Astrocyte of the cerebellum (primary cell): ENCODE measurements at regions not wholly inside any gene's neighbourhood (a gene's known extent, or its start where the extent isn't known, plus 50 kb on each side); places are given as distances from the start of the nearest gene placed in this dataset.

Experiments
- DNase-seq: peaks from one replicate; pipeline ENCODE4 v3.0.0-alpha.2; 2011; ENCODE audit warnings: low read depth
- H3K4me3 ChIP-seq: 2 replicates; pipeline ENCODE4 v1.5.1; 2011; ENCODE audit warnings: mild to moderate bottlenecking, low read depth, low read length, moderate library complexity
- in situ Hi-C: cut with HindIII; loops from 2 replicates; pipeline ENCODE4 v1.10.0; 2017; ENCODE audit warnings: low sequenced_read_pairs
- TF ChIP-seq, protein P1 (sequence below): IDR thresholded peaks from 2 replicates; pipeline ENCODE4 v1.5.1; 2012; ENCODE audit warnings: low read length, low read depth, moderate library complexity, mild to moderate bottlenecking; ENCODE audit errors: missing control alignments

DNA sequence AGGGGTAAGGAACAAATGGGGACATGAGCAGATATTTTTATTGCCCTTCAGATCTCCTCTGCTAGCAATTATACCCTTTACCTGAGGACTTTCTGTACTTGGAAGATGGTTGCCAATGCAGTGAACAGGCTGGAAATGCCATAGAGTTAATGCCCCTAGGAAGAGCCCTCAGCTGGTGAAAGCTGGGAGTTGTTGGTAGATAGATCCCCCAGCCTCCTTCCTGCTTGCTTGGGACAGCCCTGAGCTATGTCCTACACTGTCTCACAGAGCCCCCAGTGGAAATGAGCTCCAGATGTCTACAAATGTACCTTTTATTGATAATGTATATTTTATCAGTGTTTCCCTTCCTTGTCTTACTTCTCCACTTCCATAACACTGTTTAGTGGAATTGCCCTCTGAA is 87.6 kb upstream of the PAK5 start:
- in situ Hi-C loops, result no loop called here
- DNase-seq, result no peak

DNA sequence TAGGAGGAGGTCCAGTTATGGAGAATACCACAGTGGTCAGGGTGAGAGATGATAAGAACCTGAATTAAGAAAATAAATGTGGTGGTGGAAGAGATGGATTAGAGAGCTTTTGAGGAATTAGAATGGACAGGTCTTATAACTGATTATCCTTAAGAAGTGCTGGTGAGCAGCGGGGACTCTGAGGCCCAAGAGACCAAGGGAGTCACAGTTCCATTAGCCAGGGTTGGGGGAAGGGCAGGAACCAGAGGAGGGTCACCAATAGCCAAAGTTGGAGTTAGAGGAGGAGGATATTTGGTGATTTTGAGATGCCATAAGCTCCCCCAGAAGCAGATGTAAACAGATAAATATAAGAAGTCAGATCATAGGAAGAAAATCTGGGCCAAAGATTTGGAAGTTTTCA is 87.1 kb upstream of the PAK5 start:
- H3K4me3 ChIP-seq, result no peak overlapping the region
- TF ChIP-seq, protein P1, sequence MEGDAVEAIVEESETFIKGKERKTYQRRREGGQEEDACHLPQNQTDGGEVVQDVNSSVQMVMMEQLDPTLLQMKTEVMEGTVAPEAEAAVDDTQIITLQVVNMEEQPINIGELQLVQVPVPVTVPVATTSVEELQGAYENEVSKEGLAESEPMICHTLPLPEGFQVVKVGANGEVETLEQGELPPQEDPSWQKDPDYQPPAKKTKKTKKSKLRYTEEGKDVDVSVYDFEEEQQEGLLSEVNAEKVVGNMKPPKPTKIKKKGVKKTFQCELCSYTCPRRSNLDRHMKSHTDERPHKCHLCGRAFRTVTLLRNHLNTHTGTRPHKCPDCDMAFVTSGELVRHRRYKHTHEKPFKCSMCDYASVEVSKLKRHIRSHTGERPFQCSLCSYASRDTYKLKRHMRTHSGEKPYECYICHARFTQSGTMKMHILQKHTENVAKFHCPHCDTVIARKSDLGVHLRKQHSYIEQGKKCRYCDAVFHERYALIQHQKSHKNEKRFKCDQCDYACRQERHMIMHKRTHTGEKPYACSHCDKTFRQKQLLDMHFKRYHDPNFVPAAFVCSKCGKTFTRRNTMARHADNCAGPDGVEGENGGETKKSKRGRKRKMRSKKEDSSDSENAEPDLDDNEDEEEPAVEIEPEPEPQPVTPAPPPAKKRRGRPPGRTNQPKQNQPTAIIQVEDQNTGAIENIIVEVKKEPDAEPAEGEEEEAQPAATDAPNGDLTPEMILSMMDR, result no peak
- in situ Hi-C loops, result no loop called here
- DNase-seq, result no peak

More for the DNA sequence above, 87.6 kb upstream of the PAK5 start:
- TF ChIP-seq, protein P1, result no peak
- no peak overlapping the region for H3K4me3 ChIP-seq

DNA sequence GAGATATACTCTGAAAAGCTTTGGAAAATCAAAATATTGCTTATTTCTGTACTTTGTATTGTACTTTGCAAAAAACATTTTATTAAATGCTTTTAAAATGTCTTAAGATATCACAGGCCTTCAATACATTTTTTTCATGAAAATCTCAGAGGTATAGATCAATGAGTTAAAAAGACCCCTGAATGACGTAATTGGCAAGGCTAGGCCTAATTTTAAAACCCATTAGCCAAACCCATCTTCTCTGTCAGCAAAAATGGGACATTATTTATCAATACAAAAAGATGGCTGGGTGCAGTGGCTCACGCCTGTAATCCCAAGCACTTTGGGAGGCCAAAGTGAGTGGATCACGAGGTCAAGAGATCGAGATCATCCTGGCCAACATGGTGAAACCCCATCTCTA is 84.8 kb upstream of the PAK5 start:
- TF ChIP-seq, protein P1, result no peak
- in situ Hi-C loops, result no loop called here
- DNase-seq, result no peak
- H3K4me3 ChIP-seq, result no peak overlapping the region

DNA sequence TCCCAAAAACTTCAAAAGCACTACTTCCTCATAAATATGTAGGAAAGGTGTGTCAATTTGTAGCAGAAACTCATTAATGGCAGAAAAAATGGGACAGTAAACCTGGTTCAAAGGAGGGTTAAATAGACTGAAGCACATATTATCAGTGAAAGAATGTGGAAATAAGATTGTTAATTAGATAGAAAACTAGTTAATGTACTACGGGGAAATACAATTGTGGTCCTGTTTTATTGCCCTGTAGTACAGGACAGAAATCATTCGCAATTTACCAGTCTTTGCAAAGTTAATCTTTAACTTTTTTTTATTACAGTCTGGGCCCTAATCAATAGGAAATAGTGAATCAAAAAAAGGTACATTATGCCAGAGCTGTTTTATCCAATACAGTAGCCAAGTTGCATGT is 82.0 kb upstream of the PAK5 start:
- in situ Hi-C loops, result no loop called here

DNA sequence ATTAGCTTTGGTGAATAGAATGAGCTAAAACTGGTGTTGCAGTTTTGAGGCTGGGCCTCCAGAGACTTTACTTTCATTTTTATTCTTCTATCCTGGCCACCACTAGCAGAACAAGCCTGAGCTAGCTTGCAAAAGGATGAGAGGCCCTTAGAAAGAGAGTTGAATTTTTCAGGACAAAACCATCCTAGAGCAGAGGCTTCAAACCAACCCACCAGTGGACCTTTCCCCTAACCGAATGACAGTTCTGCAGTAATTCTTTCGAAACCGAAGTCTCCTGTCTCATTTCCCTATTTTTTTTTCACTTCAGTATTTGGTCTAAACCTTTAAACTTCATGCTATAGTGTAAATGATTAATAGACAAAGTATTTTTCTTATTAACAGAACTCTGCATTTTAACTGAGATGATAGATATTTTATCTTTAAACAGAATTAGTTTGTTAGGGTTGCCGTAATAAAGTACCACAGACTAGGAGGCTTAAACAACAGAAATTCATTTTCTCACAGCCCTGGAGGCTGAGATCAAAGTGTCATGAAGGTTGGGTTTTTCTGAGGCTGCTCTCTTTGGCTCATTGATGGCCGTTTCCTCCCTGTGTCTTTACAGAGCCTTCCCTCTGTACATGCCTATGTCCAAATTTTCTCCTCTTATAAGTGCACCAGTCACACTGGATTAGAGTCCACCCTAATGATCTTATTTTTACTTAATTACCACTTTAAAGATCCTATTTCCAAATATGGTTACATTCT is 80.6 kb upstream of the PAK5 start:
- H3K4me3 ChIP-seq, result no peak overlapping the region
- TF ChIP-seq, protein P1, result no peak
- no peak for DNase-seq
- in situ Hi-C loops, result no loop called here

More for the DNA sequence above, 82.0 kb upstream of the PAK5 start:
- H3K4me3 ChIP-seq, result no peak overlapping the region
- TF ChIP-seq, protein P1, result no peak
- no peak for DNase-seq

DNA sequence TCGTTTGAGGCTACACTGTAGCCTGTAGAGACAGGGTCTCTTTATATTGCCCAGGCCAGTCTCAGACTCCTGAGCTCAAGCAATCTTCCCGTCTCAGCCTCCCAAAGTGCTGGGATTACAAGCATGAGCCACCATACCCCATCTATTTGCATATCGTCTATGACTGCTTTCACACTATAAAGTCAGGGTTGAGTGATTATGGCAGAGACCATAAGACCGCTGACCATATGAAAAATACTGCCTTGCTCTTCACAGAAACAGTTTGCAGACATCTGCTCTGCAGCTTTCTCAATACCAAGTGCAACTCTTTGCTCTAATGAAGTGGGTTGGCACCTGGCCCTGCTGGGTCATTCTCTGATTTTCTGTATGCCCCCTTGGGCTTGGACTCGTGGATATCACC is 79.5 kb upstream of the PAK5 start:
- no peak overlapping the region for H3K4me3 ChIP-seq
- in situ Hi-C loops, result no loop called here
- no peak for DNase-seq
- TF ChIP-seq, protein P1, result no peak
